ENCODE measurements at regions not wholly inside any gene's neighbourhood (a gene's known extent, or its start where the extent isn't known, plus 50 kb on each side); places are given as distances from the start of the nearest gene placed in this dataset.

DNA sequence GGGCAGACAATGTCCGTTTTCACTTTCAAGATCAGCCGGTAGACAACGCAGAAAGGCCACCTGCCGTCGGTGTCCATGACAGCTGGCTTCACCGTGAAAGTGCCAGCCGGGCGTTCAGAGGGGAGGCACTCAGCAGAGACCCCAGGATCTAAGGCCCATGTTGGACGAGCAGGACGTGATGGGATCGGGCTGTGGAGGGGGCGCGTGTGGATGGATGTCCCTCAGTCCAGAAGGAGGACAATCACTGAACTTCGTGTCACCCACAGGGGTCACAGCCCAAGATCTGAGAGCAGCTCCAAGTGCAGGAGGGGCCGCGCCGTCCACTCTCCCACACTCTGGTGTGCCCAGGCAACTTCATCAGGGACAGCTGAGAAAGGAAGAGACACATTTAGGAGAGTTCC lies 164.4 kb downstream of the BRD1 start:
- no peaks in the 10 kb centered on the region for H3K9me3 ChIP-seq
- H3K27ac ChIP-seq: no peak overlapping the region
- H3K27me3 ChIP-seq (ENCODE audit: insufficient read depth in 3 of 3, low read length in 2 of 3): peaks cover 0 to 36% (median 4%) of the 10 kb centered on the region in 3 donors
- no peaks in the 10 kb centered on the region for H3K36me3 ChIP-seq (ENCODE audit: insufficient read depth in 1 of 2, low read depth in 1 of 2)
- DNase-seq (no peak), ATAC-seq (no peak)
- TF ChIP-seq, protein P1, sequence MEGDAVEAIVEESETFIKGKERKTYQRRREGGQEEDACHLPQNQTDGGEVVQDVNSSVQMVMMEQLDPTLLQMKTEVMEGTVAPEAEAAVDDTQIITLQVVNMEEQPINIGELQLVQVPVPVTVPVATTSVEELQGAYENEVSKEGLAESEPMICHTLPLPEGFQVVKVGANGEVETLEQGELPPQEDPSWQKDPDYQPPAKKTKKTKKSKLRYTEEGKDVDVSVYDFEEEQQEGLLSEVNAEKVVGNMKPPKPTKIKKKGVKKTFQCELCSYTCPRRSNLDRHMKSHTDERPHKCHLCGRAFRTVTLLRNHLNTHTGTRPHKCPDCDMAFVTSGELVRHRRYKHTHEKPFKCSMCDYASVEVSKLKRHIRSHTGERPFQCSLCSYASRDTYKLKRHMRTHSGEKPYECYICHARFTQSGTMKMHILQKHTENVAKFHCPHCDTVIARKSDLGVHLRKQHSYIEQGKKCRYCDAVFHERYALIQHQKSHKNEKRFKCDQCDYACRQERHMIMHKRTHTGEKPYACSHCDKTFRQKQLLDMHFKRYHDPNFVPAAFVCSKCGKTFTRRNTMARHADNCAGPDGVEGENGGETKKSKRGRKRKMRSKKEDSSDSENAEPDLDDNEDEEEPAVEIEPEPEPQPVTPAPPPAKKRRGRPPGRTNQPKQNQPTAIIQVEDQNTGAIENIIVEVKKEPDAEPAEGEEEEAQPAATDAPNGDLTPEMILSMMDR (IDR thresholded peaks at IDR 0.05): no peak
- no peaks in the 10 kb centered on the region for H3K4me1 ChIP-seq
- H3K4me3 ChIP-seq: no peak overlapping the region
- WGBS, 3 donors: 62 to 80% (median 72%) methylated on average over 14 to 17 of the region's 17 CpGs
- intact Hi-C loops (cut with DNase I): no loop called here

GRCh38 chr22:49662681-49663080 lies 165.0 kb downstream of the BRD1 start:
- H3K4me1 ChIP-seq: no peaks in the 10 kb centered on the region
- H3K36me3 ChIP-seq (ENCODE audit: insufficient read depth in 1 of 2, low read depth in 1 of 2): no peaks in the 10 kb centered on the region
- 77 to 81% (median 77%) methylated on average over 18 of the region's 18 CpGs for WGBS, 3 donors
- H3K27ac ChIP-seq: no peak overlapping the region
- H3K9me3 ChIP-seq: no peaks in the 10 kb centered on the region
- ATAC-seq (no peak), DNase-seq (no peak)
- intact Hi-C loops (cut with DNase I): no loop called here
- TF ChIP-seq, protein P1 (IDR thresholded peaks at IDR 0.05): no peak
- peaks cover 0 to 33% (median 4%) of the 10 kb centered on the region in 3 donors for H3K27me3 ChIP-seq (ENCODE audit: insufficient read depth in 3 of 3, low read length in 2 of 3)
- no peak overlapping the region for H3K4me3 ChIP-seq

- Histone ChIP-seq H3K27me3 (ENCODE audit: insufficient read depth in 3 of 3, low read length in 2 of 3) (peaks cover 0 to 33% (median 4%) of the 10 kb centered on the region in 3 donors), H3K4me1 (no peaks in the 10 kb centered on the region), H3K27ac (no peak overlapping the region), H3K36me3 (ENCODE audit: insufficient read depth in 1 of 2, low read depth in 1 of 2) (no peaks in the 10 kb centered on the region), H3K4me3 (no peak overlapping the region), H3K9me3 (no peaks in the 10 kb centered on the region)
- TF ChIP-seq, protein P1 (IDR thresholded peaks at IDR 0.05): no peak
- intact Hi-C loops (cut with DNase I): no loop called here
- DNase-seq (no peak), ATAC-seq (no peak)
- 77 to 80% (median 79%) methylated on average over 39 to 40 of the region's 40 CpGs for WGBS, 3 donors
Measured at GRCh38 chr22:49660794-49661781, 166.6 kb downstream of the BRD1 start.

GRCh38 chr22:49660321-49660720 lies 167.4 kb downstream of the BRD1 start:
- no peaks in the 10 kb centered on the region for H3K4me1 ChIP-seq
- 86 to 87% (median 86%) methylated on average over 16 of the region's 16 CpGs for WGBS, 3 donors
- intact Hi-C loops (cut with DNase I): no loop called here
- no peaks in the 10 kb centered on the region for H3K36me3 ChIP-seq (ENCODE audit: insufficient read depth in 1 of 2, low read depth in 1 of 2)
- H3K27me3 ChIP-seq (ENCODE audit: insufficient read depth in 3 of 3, low read length in 2 of 3): peaks cover 0 to 33% (median 4%) of the 10 kb centered on the region in 3 donors
- no peak for DNase-seq
- no peak for ATAC-seq
- H3K4me3 ChIP-seq: no peak overlapping the region
- no peak overlapping the region for H3K27ac ChIP-seq
- TF ChIP-seq, protein P1 (IDR thresholded peaks at IDR 0.05): no peak
- no peaks in the 10 kb centered on the region for H3K9me3 ChIP-seq

Measured in psoas muscle (tissue), 7 donors.